ENCODE measurements at regions not wholly inside any gene's neighbourhood (a gene's known extent, or its start where the extent isn't known, plus 50 kb on each side); places are given as distances from the start of the nearest gene placed in this dataset.

DNA sequence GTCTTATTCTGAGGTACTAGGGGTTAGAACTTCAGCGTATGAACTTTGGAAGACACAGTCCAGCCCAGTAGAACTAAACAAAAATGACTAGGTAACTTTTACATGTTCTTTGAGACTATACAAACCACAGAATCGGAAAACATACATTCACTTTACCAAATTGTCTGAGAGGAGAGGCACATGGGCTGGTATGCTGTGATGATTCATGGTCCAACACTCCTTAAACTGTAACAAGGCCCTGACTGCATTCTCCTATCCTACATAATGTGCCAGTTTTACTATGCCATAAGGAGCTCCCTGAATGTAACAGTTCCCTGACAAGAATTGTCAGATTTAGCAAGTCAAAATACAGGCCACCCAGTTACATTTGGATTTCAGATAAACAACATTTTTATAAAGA lies 640.0 kb downstream of the RAB28 start:
- Histone ChIP-seq H2BK20ac (ENCODE audit: low read length) (no peak overlapping the region), H3K18ac (ENCODE audit: extremely low read depth, low read length) (no peak overlapping the region), H2BK12ac (ENCODE audit: low read depth, low read length) (no peak overlapping the region), H3K27ac (ENCODE audit: low read depth, low read length) (no peak overlapping the region), H3K23me2 (ENCODE audit: low read depth, low read length) (no peaks in the 10 kb centered on the region), H2BK5ac (ENCODE audit: low read depth, low read length) (no peak overlapping the region), H2BK120ac (replicated peaks; ENCODE audit: low read depth, low read length) (no peak overlapping the region), H3K27me3 (replicated peaks in 1 of 4; ENCODE audit: control insufficient read depth in 3 of 4, extremely low read depth in 1 of 4, insufficient read depth in 3 of 4, low read length in 3 of 4) (peaks cover 0 to 1% (median 0%) of the 10 kb centered on the region in 4 experiments; a peak in 1 of 7 replicates), H3K36me3 (ENCODE audit: control insufficient read depth in 2 of 4, insufficient read depth in 4 of 4, low read length in 3 of 4) (no peaks in the 10 kb centered on the region), H2BK15ac (ENCODE audit: low read length) (no peak overlapping the region), H4K20me1 (replicated peaks in 1 of 2; ENCODE audit: control insufficient read depth in 1 of 2, insufficient read depth in 2 of 2, low read length in 2 of 2) (no peaks in the 10 kb centered on the region), H4K91ac (replicated peaks; ENCODE audit: insufficient read length, low read length) (no peak overlapping the region), H3K4me2 (ENCODE audit: insufficient read depth in 1 of 2, low read depth in 2 of 2, low read length in 2 of 2) (no peak overlapping the region), H4K5ac (ENCODE audit: insufficient read length, low read depth, low read length) (no peak overlapping the region), H3K4me1 (replicated peaks in 1 of 4; ENCODE audit: control insufficient read depth in 3 of 4, insufficient read depth in 4 of 4, low read length in 3 of 4) (no peaks in the 10 kb centered on the region), H3K23ac (ENCODE audit: insufficient read length) (no peak overlapping the region), H2AFZ (ENCODE audit: low read length) (no peak overlapping the region), H2AK5ac (ENCODE audit: low read depth, low read length) (no peak overlapping the region), H4K8ac (ENCODE audit: extremely low read depth, insufficient read depth, low read length) (no peak overlapping the region), H3K9me3 (ENCODE audit: insufficient read depth in 2 of 2, low read depth in 1 of 2, low read length in 1 of 2) (no peaks in the 10 kb centered on the region), H3K79me1 (ENCODE audit: low read depth, low read length) (no peaks in the 10 kb centered on the region), H3K79me2 (ENCODE audit: control insufficient read depth in 1 of 2, insufficient read depth in 2 of 2, low read length in 2 of 2) (no peaks in the 10 kb centered on the region), H3K4me3 (ENCODE audit: extremely low read depth in 1 of 4, insufficient read depth in 2 of 4, low read depth in 3 of 4, low read length in 4 of 4) (no peak overlapping the region), H3K14ac (ENCODE audit: insufficient read length) (no peak overlapping the region), H3K9ac (replicated peaks in 1 of 4; ENCODE audit: extremely low read depth in 1 of 4, low read depth in 3 of 4, low read length in 3 of 4) (no peak overlapping the region), H3K56ac (replicated peaks; ENCODE audit: insufficient read length, low read depth, low read length) (no peak overlapping the region), H3K4ac (replicated peaks; ENCODE audit: insufficient read length, low read depth, low read length) (no peak overlapping the region)
- DNase-seq (ENCODE audit: low read depth in 1 of 2, low spot score in 2 of 2), result no peak
- ChIA-PET POLR2A (ENCODE audit: partially characterized antibody) (no interaction called here), CTCF (ENCODE audit: partially characterized antibody) (interaction anchor here (0.7 to 2.0 kb wide), 6 partner anchors 10 to 310 kb away, joined by 3 to 8 read pairs (median 4); no protein-coding TSS in a partner anchor)
- FAIRE-seq, result no peak
- WGBS, 2 experiments (ENCODE audit: extremely low coverage in 1 of 2, insufficient coverage in 1 of 2, insufficient read length in 1 of 2, insufficient replicate concordance in 2 of 2, low coverage in 1 of 2, low lambda C conversion rate in 2 of 2, missing lambda C conversion rate in 1 of 2), result 86% methylated on average over 2 of the region's 2 CpGs; no CpG with 5 or more reads in 1 of the 2 experiments
- no peak for TF ChIP-seq CEBPB (IDR thresholded peaks at IDR 0.05; ENCODE audit: low read depth, low read length)
- no peak for TF ChIP-seq NRF1 (IDR thresholded peaks at IDR 0.05; ENCODE audit: low read depth, low read length)
- no peak for TF ChIP-seq TEAD4 (IDR thresholded peaks at IDR 0.05; ENCODE audit: low read depth, low read length)
- no peak for TF ChIP-seq TAF1 (IDR thresholded peaks at IDR 0.05; ENCODE audit: low read depth, low read length)
- TF ChIP-seq RFX5 (IDR thresholded peaks at IDR 0.05; ENCODE audit: borderline replicate concordance, low read depth, low read length), result no peak
